ENCODE measurements at regions not wholly inside any gene's neighbourhood (a gene's known extent, or its start where the extent isn't known, plus 50 kb on each side); places are given as distances from the start of the nearest gene placed in this dataset.

DNA sequence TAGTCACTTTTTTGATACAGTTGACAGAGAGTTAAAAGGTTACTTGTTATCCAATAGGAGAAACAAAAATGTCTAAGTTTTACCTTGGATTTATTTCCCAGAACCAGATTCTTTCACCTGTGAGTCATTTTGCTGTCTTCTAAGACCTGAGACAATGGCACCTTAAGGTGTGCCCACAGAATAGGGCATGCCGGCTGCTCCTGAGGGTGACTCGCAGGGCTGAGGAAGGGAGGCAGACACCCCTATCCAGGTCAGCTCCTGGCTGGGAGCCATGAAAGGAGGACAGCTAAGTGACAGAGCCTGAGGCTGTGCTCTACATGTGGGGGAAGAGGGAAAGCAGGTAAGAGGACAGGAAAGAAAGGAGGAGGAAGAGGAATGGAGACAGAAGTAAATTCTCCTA is 67.8 kb downstream of the RASSF10 start:
- in situ Hi-C loops (cut with MboI; ENCODE audit: low sequenced_read_pairs, unreplicated experiment) = no loop called here
- DNase-seq (ENCODE audit: low spot score) = no peak
- TF ChIP-seq, protein P1, sequence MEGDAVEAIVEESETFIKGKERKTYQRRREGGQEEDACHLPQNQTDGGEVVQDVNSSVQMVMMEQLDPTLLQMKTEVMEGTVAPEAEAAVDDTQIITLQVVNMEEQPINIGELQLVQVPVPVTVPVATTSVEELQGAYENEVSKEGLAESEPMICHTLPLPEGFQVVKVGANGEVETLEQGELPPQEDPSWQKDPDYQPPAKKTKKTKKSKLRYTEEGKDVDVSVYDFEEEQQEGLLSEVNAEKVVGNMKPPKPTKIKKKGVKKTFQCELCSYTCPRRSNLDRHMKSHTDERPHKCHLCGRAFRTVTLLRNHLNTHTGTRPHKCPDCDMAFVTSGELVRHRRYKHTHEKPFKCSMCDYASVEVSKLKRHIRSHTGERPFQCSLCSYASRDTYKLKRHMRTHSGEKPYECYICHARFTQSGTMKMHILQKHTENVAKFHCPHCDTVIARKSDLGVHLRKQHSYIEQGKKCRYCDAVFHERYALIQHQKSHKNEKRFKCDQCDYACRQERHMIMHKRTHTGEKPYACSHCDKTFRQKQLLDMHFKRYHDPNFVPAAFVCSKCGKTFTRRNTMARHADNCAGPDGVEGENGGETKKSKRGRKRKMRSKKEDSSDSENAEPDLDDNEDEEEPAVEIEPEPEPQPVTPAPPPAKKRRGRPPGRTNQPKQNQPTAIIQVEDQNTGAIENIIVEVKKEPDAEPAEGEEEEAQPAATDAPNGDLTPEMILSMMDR (IDR thresholded peaks at IDR 0.05; ENCODE audit: borderline replicate concordance, control extremely low read depth, extremely low read depth, insufficient read depth, missing control alignments) = no peak

DNA sequence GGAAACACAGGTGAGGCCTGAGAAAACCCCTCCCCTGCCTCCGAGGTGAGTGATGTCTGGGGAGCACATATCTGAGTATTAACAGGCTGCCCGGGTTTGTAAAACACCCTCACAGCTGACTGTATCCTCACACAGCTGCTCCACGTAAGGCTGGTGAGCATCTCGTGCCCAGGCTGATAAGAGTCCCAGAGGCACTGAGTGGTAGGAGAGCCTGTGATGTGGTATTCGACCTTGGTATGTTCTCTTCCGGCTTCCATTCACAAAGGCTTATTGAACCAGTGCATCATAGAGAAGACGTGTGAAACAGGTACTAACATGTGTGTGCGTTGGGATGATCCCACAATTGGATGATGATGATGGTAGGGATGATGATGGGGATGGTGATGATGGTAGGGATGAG is 71.7 kb downstream of the RASSF10 start:
- TF ChIP-seq, protein P1 (IDR thresholded peaks at IDR 0.05; ENCODE audit: borderline replicate concordance, control extremely low read depth, extremely low read depth, insufficient read depth, missing control alignments) = no peak
- DNase-seq (ENCODE audit: low spot score) = no peak
- in situ Hi-C loops (cut with MboI; ENCODE audit: low sequenced_read_pairs, unreplicated experiment) = no loop called here

DNA sequence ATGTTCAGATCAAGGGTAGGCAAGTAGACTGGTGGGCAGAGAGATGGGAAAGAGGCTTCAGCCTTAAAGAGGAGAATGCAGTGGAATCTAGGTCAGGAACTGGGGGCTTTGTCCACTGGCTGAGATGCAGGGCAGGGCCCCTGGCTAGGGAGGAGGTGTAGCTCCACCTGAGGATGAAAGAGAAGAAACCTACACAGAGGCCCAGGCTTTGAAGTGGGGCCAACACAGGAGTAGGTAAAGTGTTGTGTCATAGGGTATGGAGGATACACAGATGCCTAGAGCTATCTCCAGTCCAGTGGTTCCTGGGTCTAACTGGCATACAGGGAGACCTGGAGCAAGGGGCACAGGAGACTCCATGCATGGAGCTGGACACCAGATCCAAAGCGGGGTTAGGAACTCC is 73.5 kb downstream of the RASSF10 start:
- TF ChIP-seq, protein P1 (IDR thresholded peaks at IDR 0.05; ENCODE audit: borderline replicate concordance, control extremely low read depth, extremely low read depth, insufficient read depth, missing control alignments) = no peak
- DNase-seq (ENCODE audit: low spot score) = no peak
- in situ Hi-C loops (cut with MboI; ENCODE audit: low sequenced_read_pairs, unreplicated experiment) = no loop called here

DNA sequence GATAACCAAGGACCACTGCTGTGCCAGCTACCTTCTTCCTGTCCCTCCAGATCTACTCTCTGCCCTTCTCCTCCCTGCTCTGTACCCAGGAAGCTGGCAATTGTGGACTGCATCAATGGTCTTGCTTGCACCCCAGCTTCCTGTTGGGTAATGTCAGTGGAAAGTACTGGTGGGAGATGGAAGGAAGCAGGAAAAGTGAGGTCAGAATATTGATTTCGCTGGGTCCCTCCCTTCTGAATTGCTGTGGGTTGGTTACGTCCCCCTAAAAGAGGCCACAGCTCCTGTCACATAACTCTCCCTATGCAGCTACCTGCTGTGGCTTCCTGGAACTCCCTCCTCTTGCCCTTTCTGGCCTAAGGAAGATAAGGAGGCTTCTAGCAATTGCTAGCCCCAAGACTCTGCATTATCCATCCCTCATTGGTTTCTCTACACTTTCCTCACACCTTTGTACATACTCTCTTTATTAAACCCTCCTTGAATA is 81.2 kb downstream of the RASSF10 start:
- in situ Hi-C loops (cut with MboI; ENCODE audit: low sequenced_read_pairs, unreplicated experiment) = no loop called here
- DNase-seq (ENCODE audit: low spot score) = no peak
- TF ChIP-seq, protein P1 (IDR thresholded peaks at IDR 0.05; ENCODE audit: borderline replicate concordance, control extremely low read depth, extremely low read depth, insufficient read depth, missing control alignments) = no peak

DNA sequence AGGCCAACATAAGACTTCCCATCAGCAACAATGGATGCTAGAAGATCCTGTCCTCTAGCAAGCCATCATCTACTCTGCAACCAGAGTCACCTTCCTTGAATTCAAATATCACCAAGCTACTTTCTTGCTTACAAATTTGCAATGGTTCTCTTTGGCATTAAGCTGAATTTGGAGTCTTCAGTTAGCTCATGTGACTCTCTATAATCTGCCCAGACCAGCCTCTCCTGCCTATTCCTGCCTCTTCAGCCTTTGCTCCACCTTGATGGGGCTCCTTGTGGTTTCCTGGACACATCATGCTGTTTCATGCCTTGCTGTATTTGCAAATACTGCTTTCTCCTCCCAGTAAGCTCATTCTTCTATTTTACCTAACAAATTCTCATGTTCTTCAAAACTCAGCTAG is 82.3 kb downstream of the RASSF10 start:
- TF ChIP-seq, protein P1 (IDR thresholded peaks at IDR 0.05; ENCODE audit: borderline replicate concordance, control extremely low read depth, extremely low read depth, insufficient read depth, missing control alignments) = no peak
- no peak for DNase-seq (ENCODE audit: low spot score)

DNA sequence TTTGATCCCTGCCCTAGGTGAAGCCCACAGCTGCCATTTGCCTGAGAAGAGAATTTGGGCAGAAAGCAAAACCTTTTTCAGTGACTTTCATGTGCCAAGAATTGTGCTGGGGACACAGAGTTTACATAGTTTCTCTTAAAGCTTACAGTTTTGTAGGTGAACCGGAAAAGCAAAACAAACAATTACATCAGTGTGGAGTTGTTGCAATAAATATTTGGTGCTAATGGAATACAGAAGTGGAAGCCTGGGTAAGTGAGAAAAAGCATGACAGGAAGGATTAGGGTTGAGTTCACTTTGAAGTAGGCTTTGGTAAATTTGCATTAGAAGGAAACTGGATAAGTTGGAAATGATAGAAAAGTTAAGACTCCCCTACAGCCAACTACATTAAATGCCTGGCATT is 82.7 kb downstream of the RASSF10 start:
- TF ChIP-seq, protein P1 (IDR thresholded peaks at IDR 0.05; ENCODE audit: borderline replicate concordance, control extremely low read depth, extremely low read depth, insufficient read depth, missing control alignments) = no peak
- in situ Hi-C loops (cut with MboI; ENCODE audit: low sequenced_read_pairs, unreplicated experiment) = no loop called here
- no peak for DNase-seq (ENCODE audit: low spot score)

More for the DNA sequence above, 82.3 kb downstream of the RASSF10 start:
- in situ Hi-C loops (cut with MboI; ENCODE audit: low sequenced_read_pairs, unreplicated experiment) = no loop called here
